ENCODE measurements at regions not wholly inside any gene's neighbourhood (a gene's known extent, or its start where the extent isn't known, plus 50 kb on each side); places are given as distances from the start of the nearest gene placed in this dataset.

DNA sequence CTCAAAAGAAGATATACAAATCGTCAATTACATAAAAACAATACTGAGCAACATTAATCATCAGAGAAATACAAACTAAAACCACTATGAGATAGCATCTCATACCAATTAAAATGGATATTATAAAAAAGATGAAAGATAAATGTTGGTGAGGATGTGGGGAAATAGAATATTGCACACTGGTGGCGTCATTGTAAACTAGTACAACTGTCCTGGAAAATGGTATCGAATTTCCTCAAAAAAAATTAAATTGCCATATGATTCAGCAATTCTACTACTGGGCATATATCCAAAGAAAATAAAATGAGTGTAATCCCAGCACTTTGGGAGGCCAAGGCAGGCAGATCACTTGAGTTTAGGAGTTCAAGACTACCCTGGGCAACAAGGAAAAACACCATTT is 326.0 kb upstream of the FTMT start:
- no peak for TF ChIP-seq TAF1 (IDR thresholded peaks at IDR 0.05; ENCODE audit: borderline replicate concordance, low read depth, low read length)

DNA sequence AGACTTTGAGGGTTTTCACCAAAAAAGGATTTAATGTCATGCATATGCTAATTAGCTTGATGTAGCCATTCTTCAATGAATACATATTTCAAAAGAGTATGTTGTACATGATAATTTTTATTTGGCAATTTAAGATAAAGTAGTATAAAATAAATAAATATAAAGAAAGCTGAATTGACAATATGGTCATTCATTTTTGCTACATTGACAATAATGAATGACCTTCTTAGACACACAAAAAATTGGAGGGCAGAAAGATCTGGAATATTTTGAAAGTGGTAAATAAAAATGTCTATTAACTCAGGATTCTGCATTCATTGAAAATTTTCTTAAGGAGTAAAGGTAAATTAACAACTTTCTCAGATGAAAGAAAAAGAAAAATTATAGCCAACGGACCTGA is 324.8 kb upstream of the FTMT start:
- ChIA-PET CTCF (no interaction called here), POLR2A (no interaction called here)
- no peaks in the 10 kb centered on the region for H4K20me1 ChIP-seq (ENCODE audit: insufficient read depth)
- no peak for DNase-seq
- no peaks in the 10 kb centered on the region for H3K9me2 ChIP-seq
- no peak overlapping the region for H2AFZ ChIP-seq (ENCODE audit: low read depth)
- 63% methylated on average over 1 of the region's 1 CpG for WGBS (ENCODE audit: low lambda C conversion rate)
- H3K9me3 ChIP-seq = no peaks in the 10 kb centered on the region
- no peaks in the 10 kb centered on the region for H3F3A ChIP-seq (replicated peaks; ENCODE audit: insufficient read depth)
- H3K4me3 ChIP-seq (ENCODE audit: low read depth in 2 of 2, low read length in 1 of 2) = no peak overlapping the region
- no peaks in the 10 kb centered on the region for H3K79me2 ChIP-seq (ENCODE audit: insufficient read depth)
- no peak overlapping the region for H3K27ac ChIP-seq (ENCODE audit: low read depth in 2 of 2, low read length in 1 of 2)
- H3K9ac ChIP-seq = no peak overlapping the region
- H3K4me1 ChIP-seq (ENCODE audit: control insufficient read depth in 1 of 2, insufficient read depth in 2 of 2, low read depth in 1 of 2, low read length in 1 of 2) = no peaks in the 10 kb centered on the region
- no peaks in the 10 kb centered on the region for H3K27me3 ChIP-seq (ENCODE audit: insufficient read depth)
- no peak overlapping the region for H3K4me2 ChIP-seq
- H3K36me3 ChIP-seq (replicated peaks in 1 of 2; ENCODE audit: control insufficient read depth in 1 of 2, insufficient read depth in 2 of 2, low read length in 1 of 2) = no peaks in the 10 kb centered on the region
- TF ChIP-seq, protein P1, sequence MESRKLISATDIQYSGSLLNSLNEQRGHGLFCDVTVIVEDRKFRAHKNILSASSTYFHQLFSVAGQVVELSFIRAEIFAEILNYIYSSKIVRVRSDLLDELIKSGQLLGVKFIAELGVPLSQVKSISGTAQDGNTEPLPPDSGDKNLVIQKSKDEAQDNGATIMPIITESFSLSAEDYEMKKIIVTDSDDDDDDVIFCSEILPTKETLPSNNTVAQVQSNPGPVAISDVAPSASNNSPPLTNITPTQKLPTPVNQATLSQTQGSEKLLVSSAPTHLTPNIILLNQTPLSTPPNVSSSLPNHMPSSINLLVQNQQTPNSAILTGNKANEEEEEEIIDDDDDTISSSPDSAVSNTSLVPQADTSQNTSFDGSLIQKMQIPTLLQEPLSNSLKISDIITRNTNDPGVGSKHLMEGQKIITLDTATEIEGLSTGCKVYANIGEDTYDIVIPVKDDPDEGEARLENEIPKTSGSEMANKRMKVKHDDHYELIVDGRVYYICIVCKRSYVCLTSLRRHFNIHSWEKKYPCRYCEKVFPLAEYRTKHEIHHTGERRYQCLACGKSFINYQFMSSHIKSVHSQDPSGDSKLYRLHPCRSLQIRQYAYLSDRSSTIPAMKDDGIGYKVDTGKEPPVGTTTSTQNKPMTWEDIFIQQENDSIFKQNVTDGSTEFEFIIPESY (IDR thresholded peaks at IDR 0.05; ENCODE audit: borderline replicate concordance, low read depth) = no peak
- TF ChIP-seq, protein P2, sequence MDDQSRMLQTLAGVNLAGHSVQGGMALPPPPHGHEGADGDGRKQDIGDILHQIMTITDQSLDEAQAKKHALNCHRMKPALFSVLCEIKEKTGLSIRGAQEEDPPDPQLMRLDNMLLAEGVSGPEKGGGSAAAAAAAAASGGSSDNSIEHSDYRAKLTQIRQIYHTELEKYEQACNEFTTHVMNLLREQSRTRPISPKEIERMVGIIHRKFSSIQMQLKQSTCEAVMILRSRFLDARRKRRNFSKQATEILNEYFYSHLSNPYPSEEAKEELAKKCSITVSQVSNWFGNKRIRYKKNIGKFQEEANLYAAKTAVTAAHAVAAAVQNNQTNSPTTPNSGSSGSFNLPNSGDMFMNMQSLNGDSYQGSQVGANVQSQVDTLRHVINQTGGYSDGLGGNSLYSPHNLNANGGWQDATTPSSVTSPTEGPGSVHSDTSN (IDR thresholded peaks at IDR 0.05) = no peak
- TF ChIP-seq TEAD4 (IDR thresholded peaks at IDR 0.05; ENCODE audit: borderline replicate concordance, insufficient read depth) (no peak), TCF12 (IDR thresholded peaks at IDR 0.05) (no peak), FOSL2 (IDR thresholded peaks at IDR 0.05; ENCODE audit: borderline replicate concordance, low read depth) (no peak), MXI1 (IDR thresholded peaks at IDR 0.05; ENCODE audit: low read depth, low read length) (no peak), RFX5 (IDR thresholded peaks at IDR 0.05; ENCODE audit: low read length) (no peak), FOXM1 (IDR thresholded peaks at IDR 0.05; ENCODE audit: low read depth) (no peak), TAF1 (IDR thresholded peaks at IDR 0.05; ENCODE audit: borderline replicate concordance, low read depth, low read length) (no peak), GATA2 (CRISPR knock-in tag; IDR thresholded peaks at IDR 0.05) (no peak), NFIC (IDR thresholded peaks at IDR 0.05; ENCODE audit: borderline replicate concordance) (no peak), CHD2 (IDR thresholded peaks at IDR 0.05; ENCODE audit: low read length, partially characterized antibody) (no peak), EP300 (IDR thresholded peaks at IDR 0.05; ENCODE audit: borderline replicate concordance in 1 of 2, low read depth in 1 of 2, low read length in 1 of 2) (no peak)
- TF ChIP-seq, protein P3, sequence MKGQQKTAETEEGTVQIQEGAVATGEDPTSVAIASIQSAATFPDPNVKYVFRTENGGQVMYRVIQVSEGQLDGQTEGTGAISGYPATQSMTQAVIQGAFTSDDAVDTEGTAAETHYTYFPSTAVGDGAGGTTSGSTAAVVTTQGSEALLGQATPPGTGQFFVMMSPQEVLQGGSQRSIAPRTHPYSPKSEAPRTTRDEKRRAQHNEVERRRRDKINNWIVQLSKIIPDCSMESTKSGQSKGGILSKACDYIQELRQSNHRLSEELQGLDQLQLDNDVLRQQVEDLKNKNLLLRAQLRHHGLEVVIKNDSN (IDR thresholded peaks at IDR 0.05; ENCODE audit: borderline replicate concordance, low read depth) = no peak
- TF ChIP-seq, protein P4, sequence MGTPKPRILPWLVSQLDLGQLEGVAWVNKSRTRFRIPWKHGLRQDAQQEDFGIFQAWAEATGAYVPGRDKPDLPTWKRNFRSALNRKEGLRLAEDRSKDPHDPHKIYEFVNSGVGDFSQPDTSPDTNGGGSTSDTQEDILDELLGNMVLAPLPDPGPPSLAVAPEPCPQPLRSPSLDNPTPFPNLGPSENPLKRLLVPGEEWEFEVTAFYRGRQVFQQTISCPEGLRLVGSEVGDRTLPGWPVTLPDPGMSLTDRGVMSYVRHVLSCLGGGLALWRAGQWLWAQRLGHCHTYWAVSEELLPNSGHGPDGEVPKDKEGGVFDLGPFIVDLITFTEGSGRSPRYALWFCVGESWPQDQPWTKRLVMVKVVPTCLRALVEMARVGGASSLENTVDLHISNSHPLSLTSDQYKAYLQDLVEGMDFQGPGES (IDR thresholded peaks at IDR 0.05; ENCODE audit: low read depth, low read length) = no peak
- TF ChIP-seq, protein P5, sequence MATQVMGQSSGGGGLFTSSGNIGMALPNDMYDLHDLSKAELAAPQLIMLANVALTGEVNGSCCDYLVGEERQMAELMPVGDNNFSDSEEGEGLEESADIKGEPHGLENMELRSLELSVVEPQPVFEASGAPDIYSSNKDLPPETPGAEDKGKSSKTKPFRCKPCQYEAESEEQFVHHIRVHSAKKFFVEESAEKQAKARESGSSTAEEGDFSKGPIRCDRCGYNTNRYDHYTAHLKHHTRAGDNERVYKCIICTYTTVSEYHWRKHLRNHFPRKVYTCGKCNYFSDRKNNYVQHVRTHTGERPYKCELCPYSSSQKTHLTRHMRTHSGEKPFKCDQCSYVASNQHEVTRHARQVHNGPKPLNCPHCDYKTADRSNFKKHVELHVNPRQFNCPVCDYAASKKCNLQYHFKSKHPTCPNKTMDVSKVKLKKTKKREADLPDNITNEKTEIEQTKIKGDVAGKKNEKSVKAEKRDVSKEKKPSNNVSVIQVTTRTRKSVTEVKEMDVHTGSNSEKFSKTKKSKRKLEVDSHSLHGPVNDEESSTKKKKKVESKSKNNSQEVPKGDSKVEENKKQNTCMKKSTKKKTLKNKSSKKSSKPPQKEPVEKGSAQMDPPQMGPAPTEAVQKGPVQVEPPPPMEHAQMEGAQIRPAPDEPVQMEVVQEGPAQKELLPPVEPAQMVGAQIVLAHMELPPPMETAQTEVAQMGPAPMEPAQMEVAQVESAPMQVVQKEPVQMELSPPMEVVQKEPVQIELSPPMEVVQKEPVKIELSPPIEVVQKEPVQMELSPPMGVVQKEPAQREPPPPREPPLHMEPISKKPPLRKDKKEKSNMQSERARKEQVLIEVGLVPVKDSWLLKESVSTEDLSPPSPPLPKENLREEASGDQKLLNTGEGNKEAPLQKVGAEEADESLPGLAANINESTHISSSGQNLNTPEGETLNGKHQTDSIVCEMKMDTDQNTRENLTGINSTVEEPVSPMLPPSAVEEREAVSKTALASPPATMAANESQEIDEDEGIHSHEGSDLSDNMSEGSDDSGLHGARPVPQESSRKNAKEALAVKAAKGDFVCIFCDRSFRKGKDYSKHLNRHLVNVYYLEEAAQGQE (IDR thresholded peaks at IDR 0.05; ENCODE audit: low read depth, low read length) = no peak
- TF ChIP-seq, protein P6, sequence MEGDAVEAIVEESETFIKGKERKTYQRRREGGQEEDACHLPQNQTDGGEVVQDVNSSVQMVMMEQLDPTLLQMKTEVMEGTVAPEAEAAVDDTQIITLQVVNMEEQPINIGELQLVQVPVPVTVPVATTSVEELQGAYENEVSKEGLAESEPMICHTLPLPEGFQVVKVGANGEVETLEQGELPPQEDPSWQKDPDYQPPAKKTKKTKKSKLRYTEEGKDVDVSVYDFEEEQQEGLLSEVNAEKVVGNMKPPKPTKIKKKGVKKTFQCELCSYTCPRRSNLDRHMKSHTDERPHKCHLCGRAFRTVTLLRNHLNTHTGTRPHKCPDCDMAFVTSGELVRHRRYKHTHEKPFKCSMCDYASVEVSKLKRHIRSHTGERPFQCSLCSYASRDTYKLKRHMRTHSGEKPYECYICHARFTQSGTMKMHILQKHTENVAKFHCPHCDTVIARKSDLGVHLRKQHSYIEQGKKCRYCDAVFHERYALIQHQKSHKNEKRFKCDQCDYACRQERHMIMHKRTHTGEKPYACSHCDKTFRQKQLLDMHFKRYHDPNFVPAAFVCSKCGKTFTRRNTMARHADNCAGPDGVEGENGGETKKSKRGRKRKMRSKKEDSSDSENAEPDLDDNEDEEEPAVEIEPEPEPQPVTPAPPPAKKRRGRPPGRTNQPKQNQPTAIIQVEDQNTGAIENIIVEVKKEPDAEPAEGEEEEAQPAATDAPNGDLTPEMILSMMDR (IDR thresholded peaks at IDR 0.05) = no peak

More for the DNA sequence above, 326.0 kb upstream of the FTMT start:
- Histone ChIP-seq H3K4me3 (ENCODE audit: low read depth in 2 of 2, low read length in 1 of 2) (no peak overlapping the region), H3K9ac (no peak overlapping the region), H3K79me2 (ENCODE audit: insufficient read depth) (no peaks in the 10 kb centered on the region), H3K4me1 (ENCODE audit: control insufficient read depth in 1 of 2, insufficient read depth in 2 of 2, low read depth in 1 of 2, low read length in 1 of 2) (no peaks in the 10 kb centered on the region), H2AFZ (ENCODE audit: low read depth) (no peak overlapping the region), H3K27me3 (ENCODE audit: insufficient read depth) (no peaks in the 10 kb centered on the region), H3K36me3 (replicated peaks in 1 of 2; ENCODE audit: control insufficient read depth in 1 of 2, insufficient read depth in 2 of 2, low read length in 1 of 2) (no peaks in the 10 kb centered on the region), H3K9me2 (no peaks in the 10 kb centered on the region), H3K9me3 (no peaks in the 10 kb centered on the region), H3K4me2 (no peak overlapping the region), H3F3A (replicated peaks; ENCODE audit: insufficient read depth) (no peaks in the 10 kb centered on the region), H4K20me1 (ENCODE audit: insufficient read depth) (no peaks in the 10 kb centered on the region), H3K27ac (ENCODE audit: low read depth in 2 of 2, low read length in 1 of 2) (no peak overlapping the region)
- POLR2A ChIA-PET = no interaction called here
- WGBS (ENCODE audit: low lambda C conversion rate) = 67% methylated on average over 3 of the region's 3 CpGs
- DNase-seq = no peak
- CTCF ChIA-PET = no interaction called here

Measured in SK-N-SH (cell line).